IPS DF 6.9 (cell line): ENCODE measurements at regions not wholly inside any gene's neighbourhood (a gene's known extent, or its start where the extent isn't known, plus 50 kb on each side); places are given as distances from the start of the nearest gene placed in this dataset.

Experiments used
- DNase-seq: peaks from one replicate; pipeline ENCODE4 v3.0.0-alpha.2; 2013; ENCODE audit warnings: low read depth, low spot score
- H3K27ac ChIP-seq: one replicate; pipeline ENCODE4 v1.5.1; 2013; ENCODE audit warnings: low read length, control low read depth
- H3K27me3 ChIP-seq: 2 replicates; pipeline ENCODE4 v1.6.1; 2013; ENCODE audit warnings: mild to moderate bottlenecking, low read length; ENCODE audit not compliant: control insufficient read depth, insufficient read depth
- H3K36me3 ChIP-seq: 2 replicates; pipeline ENCODE4 v1.6.1; 2013; ENCODE audit warnings: low read length; ENCODE audit not compliant: control insufficient read depth, insufficient read depth
- H3K4me1 ChIP-seq: 2 replicates; pipeline ENCODE4 v1.6.1; 2013; ENCODE audit warnings: low read length; ENCODE audit not compliant: control insufficient read depth, insufficient read depth
- H3K4me3 ChIP-seq: 2 replicates; pipeline ENCODE4 v1.5.1; 2013; ENCODE audit warnings: mild to moderate bottlenecking, low read length
- H3K9me3 ChIP-seq: 2 replicates; pipeline ENCODE4 v1.6.1; 2013; ENCODE audit warnings: low read length, inconsistent platforms; ENCODE audit not compliant: control insufficient read depth, insufficient read depth
- WGBS: extraction: QIAGEN DNeasy Blood & Tissue Kit; methylation state at CpG from one replicate; pipeline ENCODE4 v1.1.7; 2013; ENCODE audit warnings: mixed read lengths, missing lambda C conversion rate; ENCODE audit not compliant: insufficient read length, insufficient coverage; 5-methylcytosine and 5-hydroxymethylcytosine counted together

GRCh38 chr20:56928007-56928406 lies 298.9 kb downstream of the TFAP2C start:
- no peaks in the 10 kb centered on the region for H3K9me3 ChIP-seq
- H3K4me3 ChIP-seq: no peak overlapping the region
- no CpG with 5 or more reads among the region's 5 CpGs for WGBS
- peaks cover 6% of the 10 kb centered on the region for H3K27me3 ChIP-seq
- no peaks in the 10 kb centered on the region for H3K36me3 ChIP-seq
- no peak for DNase-seq
- H3K27ac ChIP-seq: no peak overlapping the region
- H3K4me1 ChIP-seq: peaks cover 7% of the 10 kb centered on the region; the same call in 1 of the 2 replicates

- H3K27me3 ChIP-seq: peaks cover 4% of the 10 kb centered on the region
Measured at GRCh38 chr20:56929606-56930005, 300.5 kb downstream of the TFAP2C start.

GRCh38 chr20:56930876-56931275 lies 301.8 kb downstream of the TFAP2C start:
- Histone ChIP-seq H3K27me3 (peaks cover under 1% of the 10 kb centered on the region), H3K4me1 (peaks cover 7% of the 10 kb centered on the region; the same call in 1 of the 2 replicates), H3K9me3 (no peaks in the 10 kb centered on the region), H3K27ac (no peak overlapping the region), H3K4me3 (no peak overlapping the region), H3K36me3 (no peaks in the 10 kb centered on the region)
- no CpG with 5 or more reads among the region's 6 CpGs for WGBS
- no peak for DNase-seq

More at GRCh38 chr20:56929606-56930005, 300.5 kb downstream of the TFAP2C start:
- Histone ChIP-seq H3K4me1 (peaks cover 7% of the 10 kb centered on the region; the same call in 1 of the 2 replicates), H3K36me3 (no peaks in the 10 kb centered on the region), H3K27ac (no peak overlapping the region), H3K9me3 (no peaks in the 10 kb centered on the region), H3K4me3 (no peak overlapping the region)
- no peak for DNase-seq
- WGBS: no CpG with 5 or more reads among the region's 7 CpGs

- Histone ChIP-seq H3K4me1 (peaks cover 4% of the 10 kb centered on the region; the same call in 1 of the 2 replicates), H3K36me3 (no peaks in the 10 kb centered on the region), H3K9me3 (no peaks in the 10 kb centered on the region), H3K27me3 (no peaks in the 10 kb centered on the region), H3K27ac (no peak overlapping the region), H3K4me3 (no peak overlapping the region)
- DNase-seq: no peak
- no CpG with 5 or more reads among the region's 6 CpGs for WGBS
Measured at GRCh38 chr20:56932575-56933330, 303.6 kb downstream of the TFAP2C start.

GRCh38 chr20:56933331-56933698 lies 304.2 kb downstream of the TFAP2C start:
- Histone ChIP-seq H3K27me3 (no peaks in the 10 kb centered on the region), H3K36me3 (no peaks in the 10 kb centered on the region), H3K4me3 (no peak overlapping the region), H3K9me3 (no peaks in the 10 kb centered on the region), H3K27ac (no peak overlapping the region), H3K4me1 (peaks cover 3% of the 10 kb centered on the region; the same call in 1 of the 2 replicates)
- no CpG with 5 or more reads among the region's 3 CpGs for WGBS
- DNase-seq: no peak

GRCh38 chr20:56934888-56935287 lies 305.8 kb downstream of the TFAP2C start:
- no peaks in the 10 kb centered on the region for H3K9me3 ChIP-seq
- H3K27ac ChIP-seq: no peak overlapping the region
- WGBS: no CpG with 5 or more reads among the region's 6 CpGs
- H3K36me3 ChIP-seq: no peaks in the 10 kb centered on the region
- H3K4me3 ChIP-seq: no peak overlapping the region
- H3K27me3 ChIP-seq: no peaks in the 10 kb centered on the region
- peaks cover 3% of the 10 kb centered on the region; the same call in 1 of the 2 replicates for H3K4me1 ChIP-seq
- DNase-seq: no peak

- no peaks in the 10 kb centered on the region for H3K36me3 ChIP-seq
- no peak for DNase-seq
- no peak overlapping the region for H3K27ac ChIP-seq
- no peaks in the 10 kb centered on the region for H3K27me3 ChIP-seq
- no peaks in the 10 kb centered on the region for H3K9me3 ChIP-seq
- no peak overlapping the region for H3K4me3 ChIP-seq
- no peaks in the 10 kb centered on the region; the same call in 1 of the 2 replicates for H3K4me1 ChIP-seq
Measured at GRCh38 chr20:56940466-56940865, 311.4 kb downstream of the TFAP2C start.

- Histone ChIP-seq H3K27ac (no peak overlapping the region), H3K9me3 (no peaks in the 10 kb centered on the region), H3K36me3 (no peaks in the 10 kb centered on the region), H3K4me1 (no peaks in the 10 kb centered on the region; the same call in 1 of the 2 replicates), H3K4me3 (no peak overlapping the region), H3K27me3 (no peaks in the 10 kb centered on the region)
- no CpG with 5 or more reads among the region's 8 CpGs for WGBS
- DNase-seq: no peak
Measured at GRCh38 chr20:56941101-56941686, 312.1 kb downstream of the TFAP2C start.

GRCh38 chr20:56943946-56944945 lies 315.1 kb downstream of the TFAP2C start:
- Histone ChIP-seq H3K27me3 (no peaks in the 10 kb centered on the region), H3K4me3 (no peak overlapping the region), H3K36me3 (no peaks in the 10 kb centered on the region), H3K9me3 (no peaks in the 10 kb centered on the region), H3K27ac (no peak overlapping the region), H3K4me1 (no peaks in the 10 kb centered on the region; the same call in 1 of the 2 replicates)
- no peak for DNase-seq
- WGBS: no CpG with 5 or more reads among the region's 17 CpGs

GRCh38 chr20:56945057-56945456 lies 316.0 kb downstream of the TFAP2C start:
- Histone ChIP-seq H3K36me3 (no peaks in the 10 kb centered on the region), H3K27ac (no peak overlapping the region), H3K4me1 (no peaks in the 10 kb centered on the region; the same call in 1 of the 2 replicates), H3K27me3 (no peaks in the 10 kb centered on the region), H3K9me3 (no peaks in the 10 kb centered on the region), H3K4me3 (no peak overlapping the region)
- DNase-seq: no peak
- WGBS: no CpG with 5 or more reads among the region's 5 CpGs
